ENCODE measurements at regions not wholly inside any gene's neighbourhood (a gene's known extent, or its start where the extent isn't known, plus 50 kb on each side); places are given as distances from the start of the nearest gene placed in this dataset.

- Mint-ChIP-seq H3K9me3 (ENCODE audit: unreplicated experiment) (no peaks in the 10 kb centered on the region), H3K27me3 (ENCODE audit: low read depth, unreplicated experiment) (no peaks in the 10 kb centered on the region), H3K4me3 (ENCODE audit: unreplicated experiment) (no peak overlapping the region), H3K4me1 (ENCODE audit: low read depth, unreplicated experiment) (no peaks in the 10 kb centered on the region), H3K36me3 (ENCODE audit: low read depth, unreplicated experiment) (no peaks in the 10 kb centered on the region), H3K27ac (ENCODE audit: unreplicated experiment) (no peak overlapping the region)
- H3K4me1 ChIP-seq (ENCODE audit: insufficient read depth, low read length): no peaks in the 10 kb centered on the region
- H3K27ac ChIP-seq (ENCODE audit: low read depth, low read length): no peak overlapping the region
- TF ChIP-seq EZH2 (IDR thresholded peaks at IDR 0.05; ENCODE audit: insufficient read depth, low read length): no peak
- TF ChIP-seq CTCF (IDR thresholded peaks at IDR 0.05; ENCODE audit: insufficient read depth, low read depth, low read length): no peak
- FAIRE-seq: no peak
- H3K9ac ChIP-seq (ENCODE audit: low read length): no peak overlapping the region
- DNase-seq (ENCODE audit: low read depth): no peak
- H4K20me1 ChIP-seq (ENCODE audit: insufficient read depth, low read length): no peaks in the 10 kb centered on the region
- no peaks in the 10 kb centered on the region for H3K9me3 ChIP-seq (ENCODE audit: insufficient read depth, low read depth, low read length)
- no peaks in the 10 kb centered on the region for H3K79me2 ChIP-seq (ENCODE audit: insufficient read depth, low read length)
- H3K36me3 ChIP-seq (ENCODE audit: insufficient read depth, low read length): no peaks in the 10 kb centered on the region
- H3K27me3 ChIP-seq (ENCODE audit: insufficient read depth, low read length): no peaks in the 10 kb centered on the region
- H2AFZ ChIP-seq (ENCODE audit: low read depth, low read length): no peak overlapping the region
- H3K4me2 ChIP-seq (ENCODE audit: low read length): no peak overlapping the region
- H3K4me3 ChIP-seq (ENCODE audit: insufficient read depth, low read depth, low read length): no peak overlapping the region
These were observed 510.2 kb upstream of the KLF6 start for GRCh38 chr10:4294996-4295792.

GRCh38 chr10:4294271-4294670 lies 509.3 kb upstream of the KLF6 start:
- Histone ChIP-seq H3K9me3 (ENCODE audit: insufficient read depth, low read depth, low read length) (no peaks in the 10 kb centered on the region), H3K4me1 (ENCODE audit: insufficient read depth, low read length) (no peaks in the 10 kb centered on the region), H3K27me3 (ENCODE audit: insufficient read depth, low read length) (no peaks in the 10 kb centered on the region), H3K79me2 (ENCODE audit: insufficient read depth, low read length) (no peaks in the 10 kb centered on the region), H3K9ac (ENCODE audit: low read length) (no peak overlapping the region), H3K4me3 (ENCODE audit: insufficient read depth, low read depth, low read length) (no peak overlapping the region), H2AFZ (ENCODE audit: low read depth, low read length) (no peak overlapping the region), H3K4me2 (ENCODE audit: low read length) (no peak overlapping the region), H3K36me3 (ENCODE audit: insufficient read depth, low read length) (no peaks in the 10 kb centered on the region), H4K20me1 (ENCODE audit: insufficient read depth, low read length) (no peaks in the 10 kb centered on the region), H3K27ac (ENCODE audit: low read depth, low read length) (no peak overlapping the region)
- no peak for FAIRE-seq
- H3K27ac Mint-ChIP-seq (ENCODE audit: unreplicated experiment): no peak overlapping the region
- H3K4me1 Mint-ChIP-seq (ENCODE audit: low read depth, unreplicated experiment): no peaks in the 10 kb centered on the region
- H3K36me3 Mint-ChIP-seq (ENCODE audit: low read depth, unreplicated experiment): no peaks in the 10 kb centered on the region
- H3K9me3 Mint-ChIP-seq (ENCODE audit: unreplicated experiment): no peaks in the 10 kb centered on the region
- no peaks in the 10 kb centered on the region for H3K27me3 Mint-ChIP-seq (ENCODE audit: low read depth, unreplicated experiment)
- DNase-seq (ENCODE audit: low read depth): no peak
- TF ChIP-seq CTCF (IDR thresholded peaks at IDR 0.05; ENCODE audit: insufficient read depth, low read depth, low read length): no peak
- no peak for TF ChIP-seq EZH2 (IDR thresholded peaks at IDR 0.05; ENCODE audit: insufficient read depth, low read length)
- no peak overlapping the region for H3K4me3 Mint-ChIP-seq (ENCODE audit: unreplicated experiment)

GRCh38 chr10:4291990-4292389 lies 507.0 kb upstream of the KLF6 start:
- Mint-ChIP-seq H3K27ac (ENCODE audit: unreplicated experiment) (no peak overlapping the region), H3K9me3 (ENCODE audit: unreplicated experiment) (no peaks in the 10 kb centered on the region), H3K4me3 (ENCODE audit: unreplicated experiment) (no peak overlapping the region), H3K36me3 (ENCODE audit: low read depth, unreplicated experiment) (no peaks in the 10 kb centered on the region), H3K4me1 (ENCODE audit: low read depth, unreplicated experiment) (no peaks in the 10 kb centered on the region), H3K27me3 (ENCODE audit: low read depth, unreplicated experiment) (no peaks in the 10 kb centered on the region)
- Histone ChIP-seq H4K20me1 (ENCODE audit: insufficient read depth, low read length) (no peaks in the 10 kb centered on the region), H3K27me3 (ENCODE audit: insufficient read depth, low read length) (no peaks in the 10 kb centered on the region), H3K9me3 (ENCODE audit: insufficient read depth, low read depth, low read length) (no peaks in the 10 kb centered on the region), H3K27ac (ENCODE audit: low read depth, low read length) (no peak overlapping the region), H3K79me2 (ENCODE audit: insufficient read depth, low read length) (no peaks in the 10 kb centered on the region), H3K4me2 (ENCODE audit: low read length) (no peak overlapping the region), H2AFZ (ENCODE audit: low read depth, low read length) (no peak overlapping the region), H3K4me1 (ENCODE audit: insufficient read depth, low read length) (no peaks in the 10 kb centered on the region), H3K36me3 (ENCODE audit: insufficient read depth, low read length) (no peaks in the 10 kb centered on the region), H3K9ac (ENCODE audit: low read length) (no peak overlapping the region), H3K4me3 (ENCODE audit: insufficient read depth, low read depth, low read length) (no peak overlapping the region)
- TF ChIP-seq EZH2 (IDR thresholded peaks at IDR 0.05; ENCODE audit: insufficient read depth, low read length) (no peak), CTCF (IDR thresholded peaks at IDR 0.05; ENCODE audit: insufficient read depth, low read depth, low read length) (no peak)
- DNase-seq (ENCODE audit: low read depth): no peak
- FAIRE-seq: no peak
